MM.1S (cell line): ENCODE measurements at regions not wholly inside any gene's neighbourhood (a gene's known extent, or its start where the extent isn't known, plus 50 kb on each side); places are given as distances from the start of the nearest gene placed in this dataset.

ENCODE experiments used
- CTCF ChIP-seq: fragments of 300-600 bp; sonication (generic); IDR thresholded peaks from 2 replicates; pipeline ENCODE4 v1.5.1; 2016; ENCODE audit warnings: antibody characterized with exemption, low read length, mixed read lengths
- EZH2 ChIP-seq: fragments of 300-600 bp; sonication (generic); optimal IDR thresholded peaks from 2 replicates; pipeline ENCODE3; 2017; ENCODE audit warnings: low read depth, mild to moderate bottlenecking, antibody characterized with exemption, low read length, mixed read lengths
- EZH2phosphoT487 ChIP-seq: fragments of 300-600 bp; sonication (generic); IDR thresholded peaks from 2 replicates; pipeline ENCODE4 v1.6.1; 2018; ENCODE audit warnings: antibody characterized with exemption, low read length

GRCh38 chr6:170128346-170128745 lies 162.5 kb downstream of the DLL1 start:
- TF ChIP-seq CTCF (no peak), EZH2 (no peak), EZH2phosphoT487 (no peak)
